ENCODE measurements at regions not wholly inside any gene's neighbourhood (a gene's known extent, or its start where the extent isn't known, plus 50 kb on each side); places are given as distances from the start of the nearest gene placed in this dataset.

DNA sequence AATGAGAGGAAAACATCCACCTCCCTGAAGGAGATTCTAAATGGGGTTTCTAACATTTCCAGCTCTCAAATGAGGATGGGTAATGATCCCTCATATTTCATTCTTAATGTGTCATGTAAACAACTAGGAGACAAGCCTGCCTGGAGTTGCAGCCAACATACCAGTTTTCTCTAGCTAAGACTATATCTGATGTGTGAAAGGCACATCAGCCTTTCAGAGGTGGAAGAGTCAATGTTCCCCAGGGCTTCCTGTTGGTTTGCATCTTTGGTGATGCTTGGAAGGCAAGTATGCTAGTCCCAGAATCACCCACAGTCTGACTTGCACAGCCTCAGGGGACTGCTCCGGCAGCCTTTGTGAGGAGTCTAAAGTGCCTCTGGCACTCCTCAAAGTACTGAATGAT is 921.2 kb downstream of the SQOR start:
- Histone ChIP-seq H3K9ac (ENCODE audit: low read depth in 1 of 2, low read length in 2 of 2) (no peak overlapping the region), H3K4me1 (ENCODE audit: control insufficient read depth in 4 of 4, insufficient read depth in 4 of 4, low read length in 3 of 4) (peaks cover 2 to 11% (median 9%) of the 10 kb centered on the region in 4 donors), H3K9me3 (ENCODE audit: control insufficient read depth in 4 of 4, low read length in 3 of 4) (no peaks in the 10 kb centered on the region), H3K27ac (ENCODE audit: low read depth in 1 of 2, low read length in 2 of 2) (no peak overlapping the region), H3K27me3 (ENCODE audit: control insufficient read depth in 4 of 4, insufficient read depth in 4 of 4, low read length in 3 of 4) (no peaks in the 10 kb centered on the region), H3K36me3 (ENCODE audit: control insufficient read depth in 4 of 4, insufficient read depth in 3 of 4, low read depth in 1 of 4, low read length in 3 of 4) (no peaks in the 10 kb centered on the region), H3K4me3 (ENCODE audit: low read depth in 1 of 3, low read length in 3 of 3) (no peak overlapping the region)
- WGBS, result 94% methylated on average over 1 of the region's 1 CpG
- DNase-seq (ENCODE audit: low spot score), result no peak
- TF ChIP-seq HNF4G (IDR thresholded peaks at IDR 0.05) (no peak), GABPA (IDR thresholded peaks at IDR 0.05 in 1 of 2, conservative IDR thresholded peaks at IDR 0.05 in 1 of 2) (no peak), SP1 (IDR thresholded peaks at IDR 0.05) (no peak), TAF1 (conservative IDR thresholded peaks at IDR 0.05) (no peak), JUND (IDR thresholded peaks at IDR 0.05) (no peak), FOXA2 (IDR thresholded peaks at IDR 0.05) (no peak), HNF4A (conservative IDR thresholded peaks at IDR 0.05) (no peak), FOXA1 (IDR thresholded peaks at IDR 0.05) (no peak), RXRA (IDR thresholded peaks at IDR 0.05) (no peak), RAD21 (IDR thresholded peaks at IDR 0.05) (no peak), NR2F2 (IDR thresholded peaks at IDR 0.05) (no peak), EGR1 (IDR thresholded peaks at IDR 0.05; ENCODE audit: low read depth in 2 of 2) (no peak), YY1 (IDR thresholded peaks at IDR 0.05) (no peak)
- TF ChIP-seq, protein P1, sequence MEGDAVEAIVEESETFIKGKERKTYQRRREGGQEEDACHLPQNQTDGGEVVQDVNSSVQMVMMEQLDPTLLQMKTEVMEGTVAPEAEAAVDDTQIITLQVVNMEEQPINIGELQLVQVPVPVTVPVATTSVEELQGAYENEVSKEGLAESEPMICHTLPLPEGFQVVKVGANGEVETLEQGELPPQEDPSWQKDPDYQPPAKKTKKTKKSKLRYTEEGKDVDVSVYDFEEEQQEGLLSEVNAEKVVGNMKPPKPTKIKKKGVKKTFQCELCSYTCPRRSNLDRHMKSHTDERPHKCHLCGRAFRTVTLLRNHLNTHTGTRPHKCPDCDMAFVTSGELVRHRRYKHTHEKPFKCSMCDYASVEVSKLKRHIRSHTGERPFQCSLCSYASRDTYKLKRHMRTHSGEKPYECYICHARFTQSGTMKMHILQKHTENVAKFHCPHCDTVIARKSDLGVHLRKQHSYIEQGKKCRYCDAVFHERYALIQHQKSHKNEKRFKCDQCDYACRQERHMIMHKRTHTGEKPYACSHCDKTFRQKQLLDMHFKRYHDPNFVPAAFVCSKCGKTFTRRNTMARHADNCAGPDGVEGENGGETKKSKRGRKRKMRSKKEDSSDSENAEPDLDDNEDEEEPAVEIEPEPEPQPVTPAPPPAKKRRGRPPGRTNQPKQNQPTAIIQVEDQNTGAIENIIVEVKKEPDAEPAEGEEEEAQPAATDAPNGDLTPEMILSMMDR (IDR thresholded peaks at IDR 0.05; ENCODE audit: low read depth, low read length, missing input control), result no peak
- TF ChIP-seq, protein P2, sequence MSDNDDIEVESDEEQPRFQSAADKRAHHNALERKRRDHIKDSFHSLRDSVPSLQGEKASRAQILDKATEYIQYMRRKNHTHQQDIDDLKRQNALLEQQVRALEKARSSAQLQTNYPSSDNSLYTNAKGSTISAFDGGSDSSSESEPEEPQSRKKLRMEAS (IDR thresholded peaks at IDR 0.05), result no peak
- TF ChIP-seq, protein P3, sequence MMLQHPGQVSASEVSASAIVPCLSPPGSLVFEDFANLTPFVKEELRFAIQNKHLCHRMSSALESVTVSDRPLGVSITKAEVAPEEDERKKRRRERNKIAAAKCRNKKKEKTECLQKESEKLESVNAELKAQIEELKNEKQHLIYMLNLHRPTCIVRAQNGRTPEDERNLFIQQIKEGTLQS (IDR thresholded peaks at IDR 0.05), result no peak
- TF ChIP-seq, protein P4, sequence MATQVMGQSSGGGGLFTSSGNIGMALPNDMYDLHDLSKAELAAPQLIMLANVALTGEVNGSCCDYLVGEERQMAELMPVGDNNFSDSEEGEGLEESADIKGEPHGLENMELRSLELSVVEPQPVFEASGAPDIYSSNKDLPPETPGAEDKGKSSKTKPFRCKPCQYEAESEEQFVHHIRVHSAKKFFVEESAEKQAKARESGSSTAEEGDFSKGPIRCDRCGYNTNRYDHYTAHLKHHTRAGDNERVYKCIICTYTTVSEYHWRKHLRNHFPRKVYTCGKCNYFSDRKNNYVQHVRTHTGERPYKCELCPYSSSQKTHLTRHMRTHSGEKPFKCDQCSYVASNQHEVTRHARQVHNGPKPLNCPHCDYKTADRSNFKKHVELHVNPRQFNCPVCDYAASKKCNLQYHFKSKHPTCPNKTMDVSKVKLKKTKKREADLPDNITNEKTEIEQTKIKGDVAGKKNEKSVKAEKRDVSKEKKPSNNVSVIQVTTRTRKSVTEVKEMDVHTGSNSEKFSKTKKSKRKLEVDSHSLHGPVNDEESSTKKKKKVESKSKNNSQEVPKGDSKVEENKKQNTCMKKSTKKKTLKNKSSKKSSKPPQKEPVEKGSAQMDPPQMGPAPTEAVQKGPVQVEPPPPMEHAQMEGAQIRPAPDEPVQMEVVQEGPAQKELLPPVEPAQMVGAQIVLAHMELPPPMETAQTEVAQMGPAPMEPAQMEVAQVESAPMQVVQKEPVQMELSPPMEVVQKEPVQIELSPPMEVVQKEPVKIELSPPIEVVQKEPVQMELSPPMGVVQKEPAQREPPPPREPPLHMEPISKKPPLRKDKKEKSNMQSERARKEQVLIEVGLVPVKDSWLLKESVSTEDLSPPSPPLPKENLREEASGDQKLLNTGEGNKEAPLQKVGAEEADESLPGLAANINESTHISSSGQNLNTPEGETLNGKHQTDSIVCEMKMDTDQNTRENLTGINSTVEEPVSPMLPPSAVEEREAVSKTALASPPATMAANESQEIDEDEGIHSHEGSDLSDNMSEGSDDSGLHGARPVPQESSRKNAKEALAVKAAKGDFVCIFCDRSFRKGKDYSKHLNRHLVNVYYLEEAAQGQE (IDR thresholded peaks at IDR 0.05), result no peak
- TF ChIP-seq, protein P5, sequence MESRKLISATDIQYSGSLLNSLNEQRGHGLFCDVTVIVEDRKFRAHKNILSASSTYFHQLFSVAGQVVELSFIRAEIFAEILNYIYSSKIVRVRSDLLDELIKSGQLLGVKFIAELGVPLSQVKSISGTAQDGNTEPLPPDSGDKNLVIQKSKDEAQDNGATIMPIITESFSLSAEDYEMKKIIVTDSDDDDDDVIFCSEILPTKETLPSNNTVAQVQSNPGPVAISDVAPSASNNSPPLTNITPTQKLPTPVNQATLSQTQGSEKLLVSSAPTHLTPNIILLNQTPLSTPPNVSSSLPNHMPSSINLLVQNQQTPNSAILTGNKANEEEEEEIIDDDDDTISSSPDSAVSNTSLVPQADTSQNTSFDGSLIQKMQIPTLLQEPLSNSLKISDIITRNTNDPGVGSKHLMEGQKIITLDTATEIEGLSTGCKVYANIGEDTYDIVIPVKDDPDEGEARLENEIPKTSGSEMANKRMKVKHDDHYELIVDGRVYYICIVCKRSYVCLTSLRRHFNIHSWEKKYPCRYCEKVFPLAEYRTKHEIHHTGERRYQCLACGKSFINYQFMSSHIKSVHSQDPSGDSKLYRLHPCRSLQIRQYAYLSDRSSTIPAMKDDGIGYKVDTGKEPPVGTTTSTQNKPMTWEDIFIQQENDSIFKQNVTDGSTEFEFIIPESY (IDR thresholded peaks at IDR 0.05), result no peak
